ENCODE measurements at regions not wholly inside any gene's neighbourhood (a gene's known extent, or its start where the extent isn't known, plus 50 kb on each side); places are given as distances from the start of the nearest gene placed in this dataset.

GRCh38 chr3:25367025-25367424 lies 61.0 kb upstream of the RARB start:
- Histone ChIP-seq H3K9me2 (ENCODE audit: insufficient read depth) (no peaks in the 10 kb centered on the region), H2AFZ (no peak overlapping the region), H3K36me3 (ENCODE audit: low read depth) (no peaks in the 10 kb centered on the region), H3K4me3 (no peak overlapping the region), H3K9me3 (ENCODE audit: insufficient read depth, low read depth) (no peaks in the 10 kb centered on the region), H3K4me1 (replicated peaks; ENCODE audit: insufficient read depth) (no peaks in the 10 kb centered on the region), H3K27me3 (ENCODE audit: insufficient read depth, low read depth) (no peaks in the 10 kb centered on the region), H4K20me1 (ENCODE audit: insufficient read depth) (no peaks in the 10 kb centered on the region), H3K79me2 (ENCODE audit: low read depth) (no peaks in the 10 kb centered on the region), H3F3A (ENCODE audit: insufficient read depth, low read depth) (no peaks in the 10 kb centered on the region), H3K27ac (no peak overlapping the region), H3K4me2 (no peak overlapping the region)
- POLR2A ChIA-PET (ENCODE audit: unreplicated experiment), result interaction anchor here (0.7 kb wide), 1 partner anchor 12 kb away, joined by 7 read pairs; no protein-coding TSS in a partner anchor
- TF ChIP-seq CTCF (conservative IDR thresholded peaks at IDR 0.05) (no peak), EZH2 (IDR thresholded peaks at IDR 0.05; ENCODE audit: low read depth) (no peak)
- intact Hi-C loops (cut with micrococcal nuclease; ENCODE audit: unreplicated experiment), result no loop called here
- no peak for DNase-seq
- BruUV-seq (replicated peaks), result no TSS peak
- CTCF ChIA-PET, result no interaction called here

- Histone ChIP-seq H3K9me3 (ENCODE audit: insufficient read depth, low read depth) (no peaks in the 10 kb centered on the region), H2AFZ (no peak overlapping the region), H3K4me2 (no peak overlapping the region), H3K79me2 (ENCODE audit: low read depth) (no peaks in the 10 kb centered on the region), H4K20me1 (ENCODE audit: insufficient read depth) (no peaks in the 10 kb centered on the region), H3K27ac (no peak overlapping the region), H3K27me3 (ENCODE audit: insufficient read depth, low read depth) (no peaks in the 10 kb centered on the region), H3K36me3 (ENCODE audit: low read depth) (no peaks in the 10 kb centered on the region), H3K9me2 (ENCODE audit: insufficient read depth) (no peaks in the 10 kb centered on the region), H3K4me1 (replicated peaks; ENCODE audit: insufficient read depth) (no peaks in the 10 kb centered on the region), H3F3A (ENCODE audit: insufficient read depth, low read depth) (no peaks in the 10 kb centered on the region), H3K4me3 (no peak overlapping the region)
- CTCF ChIA-PET, result no interaction called here
- TF ChIP-seq EZH2 (IDR thresholded peaks at IDR 0.05; ENCODE audit: low read depth), result no peak
- TF ChIP-seq CTCF (conservative IDR thresholded peaks at IDR 0.05), result no peak
- POLR2A ChIA-PET (ENCODE audit: unreplicated experiment), result no interaction called here
- DNase-seq, result no peak
- no TSS peak for BruUV-seq (replicated peaks)
- intact Hi-C loops (cut with micrococcal nuclease; ENCODE audit: unreplicated experiment), result no loop called here
These were observed 55.9 kb upstream of the RARB start for GRCh38 chr3:25372167-25372566.

GRCh38 chr3:25376340-25376739 lies 51.7 kb upstream of the RARB start:
- H2AFZ ChIP-seq, result no peak overlapping the region
- H3K4me2 ChIP-seq, result no peak overlapping the region
- no peaks in the 10 kb centered on the region for H3K4me1 ChIP-seq (replicated peaks; ENCODE audit: insufficient read depth)
- H3K27ac ChIP-seq, result no peak overlapping the region
- H3F3A ChIP-seq (ENCODE audit: insufficient read depth, low read depth), result no peaks in the 10 kb centered on the region
- no peaks in the 10 kb centered on the region for H3K27me3 ChIP-seq (ENCODE audit: insufficient read depth, low read depth)
- no peak for DNase-seq
- H3K9me3 ChIP-seq (ENCODE audit: insufficient read depth, low read depth), result no peaks in the 10 kb centered on the region
- ChIA-PET CTCF (no interaction called here), POLR2A (ENCODE audit: unreplicated experiment) (no interaction called here)
- H4K20me1 ChIP-seq (ENCODE audit: insufficient read depth), result no peaks in the 10 kb centered on the region
- no peaks in the 10 kb centered on the region for H3K36me3 ChIP-seq (ENCODE audit: low read depth)
- TF ChIP-seq CTCF (conservative IDR thresholded peaks at IDR 0.05), result no peak
- TF ChIP-seq EZH2 (IDR thresholded peaks at IDR 0.05; ENCODE audit: low read depth), result no peak
- no TSS peak for BruUV-seq (replicated peaks)
- no peak overlapping the region for H3K4me3 ChIP-seq
- intact Hi-C loops (cut with micrococcal nuclease; ENCODE audit: unreplicated experiment), result no loop called here
- no peaks in the 10 kb centered on the region for H3K79me2 ChIP-seq (ENCODE audit: low read depth)
- H3K9me2 ChIP-seq (ENCODE audit: insufficient read depth), result no peaks in the 10 kb centered on the region

Measured in PC-9 (cell line).